GM18520 (cell line): ENCODE measurements at regions not wholly inside any gene's neighbourhood (a gene's known extent, or its start where the extent isn't known, plus 50 kb on each side); places are given as distances from the start of the nearest gene placed in this dataset.
A peak's percentile ranks its signal among the peaks of the same experiment; 100 is the strongest.
"Not testable (repeated sequence)": the region's sequence is repeated elsewhere in the genome, so short reads cannot be mapped to it uniquely, and the experiment has no call there.

Source experiments
- ATAC-seq: cut with Tn5 transposase; IDR thresholded peaks from one replicate; pipeline ENCODE4 v1.9.1; 2021; ENCODE audit not compliant: unreplicated experiment

GRCh38 chr6:140647322-140647721 is 1272.9 kb upstream of the CITED2 start:
- not testable (repeated sequence) for ATAC-seq

- ATAC-seq = no peak
Observed at GRCh38 chr6:140644017-140644416, 1269.6 kb upstream of the CITED2 start.

- peak; percentile 76 for ATAC-seq
Observed at GRCh38 chr6:140641412-140641811, 1267.0 kb upstream of the CITED2 start.

GRCh38 chr6:140636908-140637402 is 1262.5 kb upstream of the CITED2 start:
- ATAC-seq = peak; percentile 8

- peak; percentile 76 for ATAC-seq
Observed at GRCh38 chr6:140636271-140636907, 1261.9 kb upstream of the CITED2 start.

GRCh38 chr6:140627002-140627401 is 1252.6 kb upstream of the CITED2 start:
- ATAC-seq = no peak

GRCh38 chr6:140623498-140623897 is 1249.0 kb upstream of the CITED2 start:
- no peak for ATAC-seq

- no peak for ATAC-seq
Observed at GRCh38 chr6:140620496-140620895, 1246.0 kb upstream of the CITED2 start.

GRCh38 chr6:140609956-140610355 is 1235.5 kb upstream of the CITED2 start:
- ATAC-seq = no peak

GRCh38 chr6:140609321-140609720 is 1234.9 kb upstream of the CITED2 start:
- ATAC-seq = no peak

GRCh38 chr6:140604786-140605185 is 1230.3 kb upstream of the CITED2 start:
- ATAC-seq = no peak

GRCh38 chr6:140602431-140603248 is 1228.2 kb upstream of the CITED2 start:
- no peak for ATAC-seq

- ATAC-seq = no peak
Observed at GRCh38 chr6:140601021-140601808, 1226.8 kb upstream of the CITED2 start.

GRCh38 chr6:140599916-140600315 is 1225.5 kb upstream of the CITED2 start:
- no peak for ATAC-seq

GRCh38 chr6:140597181-140597580 is 1222.7 kb upstream of the CITED2 start:
- no peak for ATAC-seq

- ATAC-seq = no peak
Observed at GRCh38 chr6:140594806-140595128, 1220.3 kb upstream of the CITED2 start.

- no peak for ATAC-seq
Observed at GRCh38 chr6:140592877-140593276, 1218.4 kb upstream of the CITED2 start.

GRCh38 chr6:140590641-140591040 is 1216.2 kb upstream of the CITED2 start:
- no peak for ATAC-seq

GRCh38 chr6:140586426-140587061 is 1212.1 kb upstream of the CITED2 start:
- peak; percentile 93 for ATAC-seq

GRCh38 chr6:140581601-140582000 is 1207.2 kb upstream of the CITED2 start:
- ATAC-seq = no peak

- ATAC-seq = no peak
Observed at GRCh38 chr6:140579918-140580317, 1205.5 kb upstream of the CITED2 start.
